HG02798 (cell line): ENCODE measurements at regions not wholly inside any gene's neighbourhood (a gene's known extent, or its start where the extent isn't known, plus 50 kb on each side); places are given as distances from the start of the nearest gene placed in this dataset.
"Not testable (repeated sequence)": the region's sequence is repeated elsewhere in the genome, so short reads cannot be mapped to it uniquely, and the experiment has no call there.

Experiments used
- ATAC-seq: cut with Tn5 transposase; IDR thresholded peaks from one replicate; pipeline ENCODE4 v1.9.1; 2021; ENCODE audit warnings: mild to moderate bottlenecking; ENCODE audit not compliant: unreplicated experiment, poor library complexity

DNA sequence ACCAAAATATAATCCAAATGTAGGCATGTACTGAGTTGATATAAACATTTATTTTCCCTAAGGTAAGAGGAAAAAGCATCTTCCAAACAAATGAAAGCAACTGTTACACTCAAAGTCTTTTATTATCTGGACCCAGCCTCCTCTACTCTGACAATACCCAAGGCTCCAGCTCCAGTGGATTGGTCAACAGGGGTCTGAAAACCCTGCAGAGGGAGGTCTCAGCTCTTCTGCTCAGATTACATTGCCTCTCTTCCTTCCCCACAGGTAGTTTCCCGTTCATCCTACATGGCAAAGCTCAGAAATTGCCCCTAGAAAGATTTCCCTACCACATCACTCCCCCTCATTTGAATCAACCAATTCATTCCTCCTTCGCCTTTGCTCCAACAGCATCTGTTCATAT, 457.0 kb downstream of the METTL4 start:
- no peak for ATAC-seq

DNA sequence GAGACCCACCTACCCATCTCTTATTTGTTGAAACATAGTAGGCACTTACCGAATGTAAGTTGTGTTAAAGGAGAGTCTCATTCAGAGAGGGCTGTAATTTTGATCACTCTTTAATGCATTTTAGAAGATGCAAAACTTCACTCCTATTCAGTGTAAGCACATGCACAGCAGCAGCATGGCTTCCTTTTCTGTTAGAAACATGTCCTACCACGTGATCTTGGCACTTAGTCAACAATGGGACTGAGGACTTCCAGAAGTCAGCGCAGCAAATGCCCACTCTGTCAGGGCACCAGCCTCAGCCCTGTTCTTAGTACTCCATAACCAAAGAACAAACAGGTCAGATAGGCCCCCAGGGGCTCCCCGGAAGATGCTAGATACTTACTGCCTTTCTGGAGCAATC, 456.5 kb downstream of the METTL4 start:
- no peak for ATAC-seq

GRCh38 chr18:2121224-2121623, 450.1 kb downstream of the METTL4 start:
- ATAC-seq, result no peak

- no peak for ATAC-seq
Observed at GRCh38 chr18:2123077-2123476, 448.2 kb downstream of the METTL4 start.

DNA sequence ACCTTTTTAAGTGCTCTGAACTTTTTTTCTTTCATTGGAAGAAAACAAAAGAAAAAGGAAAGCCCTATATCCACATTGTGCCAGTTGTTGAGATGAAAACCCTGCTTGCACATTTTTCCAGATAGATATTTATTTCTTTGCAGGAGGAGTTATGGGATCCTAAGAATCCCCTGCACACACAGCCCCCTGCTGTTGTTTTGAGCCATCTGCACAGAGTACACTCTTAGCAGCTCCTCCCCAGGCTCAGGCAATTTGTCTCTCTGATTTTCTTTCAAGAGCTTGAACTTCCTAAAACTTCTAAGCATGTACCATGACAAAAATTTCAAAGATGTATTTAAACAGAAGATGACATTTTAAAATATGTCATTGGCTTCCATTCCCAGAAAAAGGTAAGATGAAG, 436.9 kb downstream of the METTL4 start:
- ATAC-seq, result no peak

DNA sequence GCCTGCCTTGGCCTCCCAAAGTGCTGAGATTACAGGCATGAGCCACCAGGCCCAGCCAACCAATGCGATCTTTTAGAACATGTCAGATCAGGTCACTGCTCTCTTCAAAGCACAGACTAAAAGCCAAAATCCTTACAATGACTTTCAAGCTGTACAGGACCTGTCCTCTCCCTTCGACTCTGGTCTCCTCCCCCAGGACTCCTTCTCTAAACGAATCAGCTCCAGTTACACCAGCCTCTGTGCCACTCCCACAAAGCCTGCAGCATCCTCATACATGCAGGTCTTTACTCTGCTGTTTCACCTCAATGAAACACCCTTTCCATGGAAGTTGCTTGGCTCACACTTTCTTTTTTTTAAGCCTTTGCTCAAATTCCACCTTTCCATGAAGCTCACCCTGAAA, 436.0 kb downstream of the METTL4 start:
- ATAC-seq, result no peak

- no peak for ATAC-seq
Observed at GRCh38 chr18:2138552-2138951, 432.8 kb downstream of the METTL4 start.

DNA sequence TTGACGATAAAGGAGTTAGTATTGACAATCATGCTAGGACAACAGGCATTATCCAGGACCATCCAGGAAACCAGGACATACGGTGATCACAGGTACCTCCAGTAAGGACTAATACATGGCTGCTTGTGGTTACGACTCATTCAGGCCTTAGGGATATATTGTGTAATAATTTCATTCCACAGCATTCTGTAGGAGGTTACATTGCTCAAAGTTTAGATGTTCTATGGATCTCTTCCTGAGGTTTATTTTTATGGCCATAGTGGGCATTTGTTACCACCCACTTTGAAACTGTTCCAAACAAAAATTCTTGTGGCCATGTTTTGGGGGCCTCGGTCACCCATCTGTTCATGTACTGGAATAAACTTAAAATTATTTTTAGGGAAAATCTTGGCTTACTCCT, 431.6 kb downstream of the METTL4 start:
- no peak for ATAC-seq

GRCh38 chr18:2143636-2144035, 427.7 kb downstream of the METTL4 start:
- ATAC-seq, result no peak

DNA sequence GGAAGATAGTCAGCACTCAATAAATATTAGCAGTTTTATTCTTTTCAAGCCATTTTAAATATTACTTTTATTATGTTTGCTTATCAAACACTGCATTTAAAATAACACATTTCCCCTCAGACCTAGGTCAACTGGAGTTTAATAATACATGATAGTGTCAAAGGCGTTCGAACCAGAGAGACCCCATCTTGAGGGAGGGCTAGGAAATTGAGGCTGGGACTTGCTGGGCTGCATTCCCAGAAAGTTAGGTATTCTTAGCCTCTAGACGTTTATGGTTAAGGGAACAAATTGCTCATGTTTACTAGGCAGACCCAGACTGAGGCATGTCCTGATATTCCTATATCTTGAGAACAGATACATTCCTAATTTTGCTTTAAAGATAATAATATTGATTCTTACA, 426.5 kb downstream of the METTL4 start:
- no peak for ATAC-seq

GRCh38 chr18:2146092-2146491, 425.2 kb downstream of the METTL4 start:
- no peak for ATAC-seq

- ATAC-seq, result no peak
Observed at GRCh38 chr18:2146754-2147153, 424.6 kb downstream of the METTL4 start.

DNA sequence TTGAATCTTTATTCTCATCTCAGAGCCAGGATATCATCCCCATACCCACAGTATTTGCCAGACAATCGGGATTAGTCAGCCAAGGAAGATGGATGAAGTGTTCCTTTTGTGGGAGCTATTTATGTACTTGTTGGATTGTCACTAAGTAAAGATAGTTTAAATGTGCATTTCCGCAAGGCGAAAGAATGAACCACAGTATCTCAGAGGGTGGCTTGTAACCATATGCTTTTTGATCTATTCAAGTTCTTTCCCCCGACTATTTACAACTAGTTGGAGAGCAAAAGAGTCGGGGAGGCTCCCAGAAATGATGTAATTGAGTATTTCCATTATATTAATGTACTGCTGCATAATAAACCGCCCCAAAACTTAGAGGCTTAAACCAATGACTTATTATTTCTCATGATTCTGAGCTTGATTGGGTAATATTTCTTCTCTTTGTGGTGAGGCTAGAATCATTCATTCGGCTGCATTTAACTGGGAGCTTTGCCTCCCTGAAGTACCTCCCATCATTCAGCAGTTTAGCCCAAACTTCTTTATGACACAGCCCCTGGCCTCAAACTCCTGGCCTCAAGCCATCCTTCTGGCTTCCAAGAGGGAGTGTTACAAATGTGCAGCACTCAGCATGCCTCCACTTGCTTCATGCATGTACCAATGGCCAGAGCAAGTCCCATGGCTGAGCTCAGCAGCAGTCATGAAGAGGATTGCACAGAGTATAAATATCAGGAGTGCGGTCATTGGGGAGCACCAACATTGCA, 423.7 kb downstream of the METTL4 start:
- ATAC-seq, result no peak

DNA sequence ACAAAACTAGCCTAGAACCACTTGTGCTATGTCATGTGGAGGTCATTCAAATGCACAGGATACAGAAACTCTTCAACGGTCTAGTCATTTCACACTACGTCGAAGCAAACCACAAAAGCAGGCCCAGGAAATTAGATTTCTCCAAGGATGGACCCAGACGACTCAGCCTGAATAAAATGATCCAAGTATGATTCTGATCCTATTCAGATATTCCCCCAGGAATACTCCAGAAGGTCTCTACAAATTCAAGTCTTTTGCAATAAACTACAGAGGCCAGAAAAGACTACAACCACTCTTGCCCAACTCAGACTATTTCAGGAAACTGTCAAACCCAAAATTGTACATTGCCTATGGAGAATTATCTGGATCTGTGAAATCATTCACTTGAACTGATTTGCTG, 422.5 kb downstream of the METTL4 start:
- ATAC-seq, result no peak

DNA sequence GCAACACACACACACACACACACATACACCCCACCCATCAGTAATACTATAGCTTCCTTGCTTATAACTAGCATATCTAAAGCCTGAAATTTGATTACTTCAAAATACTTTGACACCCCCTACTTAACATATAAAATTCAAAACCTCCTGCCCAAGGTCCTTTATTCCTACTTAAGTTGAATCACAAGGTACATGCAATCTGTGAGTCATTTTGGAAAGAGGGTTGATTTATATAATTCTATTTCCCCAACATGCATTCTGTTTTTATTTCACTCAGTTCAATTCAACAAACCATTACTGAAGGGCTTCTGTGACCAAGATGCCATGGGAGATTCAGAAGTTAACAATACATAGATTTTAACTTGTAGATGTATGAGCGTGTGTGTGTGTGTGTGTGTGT, 420.7 kb downstream of the METTL4 start:
- ATAC-seq, result no peak

DNA sequence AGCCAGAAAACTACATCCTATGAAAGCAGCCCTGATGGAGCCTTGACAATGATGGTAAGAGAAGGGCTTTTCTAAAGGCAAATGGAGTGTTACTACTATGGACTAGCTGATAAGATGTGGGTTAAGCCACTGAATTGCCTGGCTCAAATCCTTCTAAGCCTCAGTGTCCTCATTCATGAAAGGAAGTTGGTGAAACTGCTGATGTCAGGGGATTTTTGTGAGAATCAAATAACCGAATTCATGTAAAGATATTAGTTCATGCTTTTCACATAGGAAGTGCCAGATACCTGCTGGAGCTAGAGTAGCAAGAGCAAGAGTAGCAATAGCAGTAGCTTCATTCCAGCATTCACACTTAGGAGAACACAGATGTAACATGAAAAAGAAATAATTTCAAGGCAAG, 417.0 kb downstream of the METTL4 start:
- ATAC-seq, result no peak

DNA sequence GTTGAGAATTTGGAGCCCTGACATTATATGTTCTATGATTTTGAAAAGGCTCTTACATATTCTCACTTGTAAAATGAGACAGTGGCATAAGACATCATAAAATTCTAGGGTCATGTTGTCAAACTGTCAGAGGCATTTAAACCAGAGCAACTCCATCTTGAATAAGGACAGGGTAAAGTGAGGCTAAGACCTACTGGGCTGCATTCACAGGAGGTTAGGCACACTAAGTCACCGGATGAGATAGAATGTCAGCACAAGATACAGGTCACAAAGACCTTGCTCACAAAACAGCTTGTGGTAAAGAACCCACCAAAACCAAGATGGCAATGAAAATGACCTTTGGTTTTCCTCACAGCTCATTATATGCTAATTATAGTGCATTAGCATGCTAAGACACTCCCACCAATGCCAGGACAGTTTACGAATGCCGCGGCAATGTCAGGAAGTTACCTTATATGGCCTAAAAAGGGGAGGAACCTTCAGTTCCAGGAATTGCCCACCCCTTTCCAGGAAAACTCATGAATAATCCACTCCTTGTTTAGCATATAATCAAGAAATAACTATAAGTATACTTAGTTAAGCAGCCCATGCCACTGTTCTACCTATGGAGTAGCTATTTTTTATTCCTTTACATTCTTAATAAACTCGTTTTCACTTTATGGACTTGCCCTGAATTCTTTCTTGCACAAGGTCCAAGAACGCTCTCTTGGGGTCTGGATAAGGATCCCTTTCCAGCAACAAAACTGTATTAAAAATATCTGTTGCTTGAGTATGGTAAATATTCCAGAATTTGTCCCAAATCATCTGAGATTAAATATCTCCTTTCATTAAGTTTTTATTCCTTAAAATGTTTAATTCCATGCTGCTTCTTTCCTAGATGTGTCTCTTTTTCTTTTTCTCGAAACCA, 406.4 kb downstream of the METTL4 start:
- ATAC-seq, result no peak

GRCh38 chr18:2166876-2167275, 404.4 kb downstream of the METTL4 start:
- not testable (repeated sequence) for ATAC-seq

DNA sequence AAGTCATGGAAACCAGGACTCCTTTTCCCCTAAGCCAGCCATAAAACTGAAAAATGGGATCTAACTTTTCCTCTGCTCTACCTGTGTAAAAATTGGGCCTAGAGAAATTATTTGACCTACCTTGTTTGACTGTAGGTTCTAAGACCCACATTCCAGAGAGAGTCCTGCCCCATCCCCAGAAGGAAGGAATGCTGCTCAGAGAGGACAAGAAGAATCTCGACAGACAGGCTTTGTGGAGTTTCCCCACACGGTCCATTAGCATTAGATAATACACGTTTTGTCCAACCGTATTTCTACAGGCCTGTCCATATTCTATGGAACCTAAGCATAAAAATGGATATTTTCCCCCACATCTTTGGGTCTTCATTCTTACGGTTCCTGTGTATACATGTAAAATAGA, 403.3 kb downstream of the METTL4 start:
- ATAC-seq, result no peak

DNA sequence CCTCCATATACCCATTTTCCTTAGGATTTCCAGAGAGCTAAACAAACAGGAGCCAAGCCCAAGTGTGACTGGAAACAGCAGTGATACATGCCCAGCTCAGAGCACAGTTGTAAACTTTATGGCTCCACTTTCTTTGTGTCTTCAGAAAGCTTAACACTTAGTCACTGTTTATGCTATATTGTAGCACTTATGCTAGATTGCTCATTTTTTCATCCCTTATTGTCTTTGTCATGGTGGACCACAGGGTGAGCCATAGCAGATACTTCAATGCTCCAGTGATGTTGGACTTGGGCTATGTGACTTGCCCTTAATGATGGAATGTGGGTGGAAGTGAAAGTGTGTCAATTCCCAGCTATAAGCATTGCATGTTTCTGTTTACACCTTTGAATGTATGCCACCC, 401.6 kb downstream of the METTL4 start:
- no peak for ATAC-seq

DNA sequence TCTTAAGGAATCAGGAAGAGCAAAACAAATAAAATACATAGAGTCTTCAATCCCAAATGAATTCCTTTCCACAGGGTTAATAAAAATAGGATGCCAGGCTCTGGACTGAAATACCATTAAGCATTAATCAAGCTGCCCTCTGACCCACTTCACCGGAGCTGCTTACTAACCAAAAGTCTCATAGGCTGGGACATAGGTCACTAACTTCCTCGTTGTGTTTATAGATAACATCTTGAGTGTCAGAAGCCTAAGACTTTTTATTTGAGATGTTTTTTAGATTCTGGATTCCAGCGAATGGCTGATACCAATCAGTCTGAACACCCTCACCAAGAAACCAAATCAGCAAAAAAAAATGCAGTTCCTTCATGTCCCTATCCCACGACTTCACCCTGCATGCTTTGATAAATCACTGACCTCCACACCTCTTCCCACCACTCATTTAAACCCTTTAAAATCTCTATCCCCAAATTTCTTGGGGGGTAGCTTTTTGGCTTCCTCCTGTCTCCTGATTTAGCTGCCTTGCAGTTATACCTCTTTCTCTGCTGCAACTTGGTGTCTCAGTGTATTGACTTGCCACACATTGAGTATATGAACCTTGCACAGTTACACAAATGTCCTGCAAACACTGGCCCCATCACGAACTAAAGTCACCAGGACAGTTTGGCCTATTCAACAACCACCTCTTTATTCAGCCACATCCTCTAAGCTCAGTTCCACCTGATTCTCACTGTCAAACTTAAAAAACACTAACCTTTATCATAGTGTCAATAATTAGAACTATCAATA, 399.3 kb downstream of the METTL4 start:
- ATAC-seq, result no peak
